ENCODE measurements at regions not wholly inside any gene's neighbourhood (a gene's known extent, or its start where the extent isn't known, plus 50 kb on each side); places are given as distances from the start of the nearest gene placed in this dataset.

DNA sequence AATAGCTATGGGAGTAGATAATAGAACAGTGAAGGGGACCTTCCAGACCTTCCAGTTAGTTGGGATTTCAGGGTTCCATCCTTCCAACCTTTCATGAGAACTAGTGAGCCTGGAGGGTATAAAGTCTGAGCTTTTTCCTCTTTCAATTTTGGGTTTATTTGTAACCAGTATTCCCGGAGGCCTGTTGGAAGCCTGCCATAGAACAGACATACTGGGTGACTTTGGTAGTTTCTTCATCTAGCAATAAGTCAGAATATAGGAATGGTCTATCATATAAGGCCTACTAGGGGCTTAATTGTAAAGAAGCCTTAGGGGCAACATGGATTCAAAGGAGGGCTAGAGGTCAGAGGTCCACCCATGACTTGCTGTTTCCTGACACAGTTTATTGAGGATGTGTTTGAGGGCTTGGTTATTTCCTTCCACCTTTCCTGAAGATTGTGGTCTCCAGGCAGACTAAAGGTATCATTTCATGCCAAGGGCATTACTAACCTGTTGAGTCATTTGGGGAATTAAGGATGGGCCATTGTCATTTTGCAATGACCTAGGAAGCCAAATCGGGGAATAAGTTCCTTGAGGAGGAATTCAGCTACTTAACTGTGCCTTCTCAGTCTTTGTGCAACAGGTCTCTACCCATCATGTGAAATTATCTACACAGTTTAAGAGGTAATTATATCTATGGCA is 410.3 kb downstream of the SLC6A15 start:
- Histone ChIP-seq H3K9ac (ENCODE audit: control insufficient read depth, extremely low read depth, insufficient read depth, low read length) (no peak overlapping the region), H4K20me1 (ENCODE audit: control insufficient read depth, extremely low read depth, insufficient read depth, low read length) (no peaks in the 10 kb centered on the region), H3K9me3 (ENCODE audit: control insufficient read depth, low read depth, low read length) (no peaks in the 10 kb centered on the region), H3K4me1 (ENCODE audit: control insufficient read depth, extremely low read depth, insufficient read depth, low read length) (peaks cover 13% of the 10 kb centered on the region), H3K27ac (ENCODE audit: control insufficient read depth, insufficient read depth, low read length) (peak overlapping the region; percentile 62), H3K36me3 (ENCODE audit: control insufficient read depth in 2 of 2, extremely low read depth in 1 of 2, insufficient read depth in 2 of 2, low read length in 2 of 2) (no peaks in the 10 kb centered on the region), H3K79me2 (ENCODE audit: control insufficient read depth, insufficient read depth, low read length) (no peaks in the 10 kb centered on the region), H3K4me2 (ENCODE audit: control insufficient read depth, extremely low read depth, insufficient read depth, low read depth, low read length) (peak overlapping the region; percentile 50), H2AFZ (ENCODE audit: control insufficient read depth, low read length) (peak overlapping the region; percentile 53), H3K27me3 (ENCODE audit: control insufficient read depth, extremely low read depth, insufficient read depth, low read length) (no peaks in the 10 kb centered on the region), H3K4me3 (ENCODE audit: control insufficient read depth in 2 of 3, extremely low read depth in 1 of 3, insufficient read depth in 2 of 3, low read depth in 1 of 3, low read length in 3 of 3) (no peak overlapping the region), H3K9me1 (ENCODE audit: control insufficient read depth, extremely low read depth, insufficient read depth, low read length) (no peaks in the 10 kb centered on the region)
- TF ChIP-seq EZH2 (IDR thresholded peaks at IDR 0.05; ENCODE audit: low read length) = no peak
- TF ChIP-seq, protein P1, sequence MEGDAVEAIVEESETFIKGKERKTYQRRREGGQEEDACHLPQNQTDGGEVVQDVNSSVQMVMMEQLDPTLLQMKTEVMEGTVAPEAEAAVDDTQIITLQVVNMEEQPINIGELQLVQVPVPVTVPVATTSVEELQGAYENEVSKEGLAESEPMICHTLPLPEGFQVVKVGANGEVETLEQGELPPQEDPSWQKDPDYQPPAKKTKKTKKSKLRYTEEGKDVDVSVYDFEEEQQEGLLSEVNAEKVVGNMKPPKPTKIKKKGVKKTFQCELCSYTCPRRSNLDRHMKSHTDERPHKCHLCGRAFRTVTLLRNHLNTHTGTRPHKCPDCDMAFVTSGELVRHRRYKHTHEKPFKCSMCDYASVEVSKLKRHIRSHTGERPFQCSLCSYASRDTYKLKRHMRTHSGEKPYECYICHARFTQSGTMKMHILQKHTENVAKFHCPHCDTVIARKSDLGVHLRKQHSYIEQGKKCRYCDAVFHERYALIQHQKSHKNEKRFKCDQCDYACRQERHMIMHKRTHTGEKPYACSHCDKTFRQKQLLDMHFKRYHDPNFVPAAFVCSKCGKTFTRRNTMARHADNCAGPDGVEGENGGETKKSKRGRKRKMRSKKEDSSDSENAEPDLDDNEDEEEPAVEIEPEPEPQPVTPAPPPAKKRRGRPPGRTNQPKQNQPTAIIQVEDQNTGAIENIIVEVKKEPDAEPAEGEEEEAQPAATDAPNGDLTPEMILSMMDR (optimal IDR thresholded peaks at IDR 0.05 in 1 of 3, IDR thresholded peaks at IDR 0.05 in 1 of 3, conservative IDR thresholded peaks at IDR 0.05 in 1 of 3; ENCODE audit: extremely low read depth in 1 of 3, insufficient read depth in 2 of 3, low read length in 3 of 3) = no peak
- DNase-seq (ENCODE audit: low read depth, low spot score) = peak; percentile 68
- dilution Hi-C loops (cut with MboI; ENCODE audit: extremely low pct_ligation_motif_present, low sequenced_read_pairs) = no loop called here
- peak; percentile 86 for FAIRE-seq

DNA sequence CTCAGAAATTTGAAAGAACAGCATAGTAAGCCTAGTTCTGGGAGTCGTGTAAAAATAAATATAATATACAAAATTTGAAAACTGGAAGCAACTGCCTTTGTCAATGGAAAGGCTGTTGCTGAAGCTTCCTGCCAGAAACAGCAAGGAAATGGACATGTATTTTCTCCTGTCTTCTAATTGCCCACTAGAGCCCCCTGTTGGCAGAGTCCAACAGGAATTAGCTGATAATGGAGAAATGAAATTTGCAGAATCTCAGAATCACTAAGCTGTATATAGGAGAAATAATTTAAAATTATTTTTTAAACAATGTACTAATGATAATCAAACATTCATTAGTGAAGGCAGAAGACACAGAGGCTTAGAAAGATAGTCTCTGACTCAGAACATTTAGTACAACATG is 414.8 kb downstream of the SLC6A15 start:
- no peaks in the 10 kb centered on the region for H3K27me3 ChIP-seq (ENCODE audit: control insufficient read depth, extremely low read depth, insufficient read depth, low read length)
- no peak for FAIRE-seq
- peaks cover 11% of the 10 kb centered on the region for H3K4me1 ChIP-seq (ENCODE audit: control insufficient read depth, extremely low read depth, insufficient read depth, low read length)
- H3K4me2 ChIP-seq (ENCODE audit: control insufficient read depth, extremely low read depth, insufficient read depth, low read depth, low read length) = no peak overlapping the region
- no peak for TF ChIP-seq EZH2 (IDR thresholded peaks at IDR 0.05; ENCODE audit: low read length)
- TF ChIP-seq, protein P1 (optimal IDR thresholded peaks at IDR 0.05 in 1 of 3, IDR thresholded peaks at IDR 0.05 in 1 of 3, conservative IDR thresholded peaks at IDR 0.05 in 1 of 3; ENCODE audit: extremely low read depth in 1 of 3, insufficient read depth in 2 of 3, low read length in 3 of 3) = peak; percentile 36 to 64 (median 43)
- H3K27ac ChIP-seq (ENCODE audit: control insufficient read depth, insufficient read depth, low read length) = no peak overlapping the region
- H3K79me2 ChIP-seq (ENCODE audit: control insufficient read depth, insufficient read depth, low read length) = no peaks in the 10 kb centered on the region
- no peak overlapping the region for H2AFZ ChIP-seq (ENCODE audit: control insufficient read depth, low read length)
- H3K36me3 ChIP-seq (ENCODE audit: control insufficient read depth in 2 of 2, extremely low read depth in 1 of 2, insufficient read depth in 2 of 2, low read length in 2 of 2) = no peaks in the 10 kb centered on the region
- dilution Hi-C loops (cut with MboI; ENCODE audit: extremely low pct_ligation_motif_present, low sequenced_read_pairs) = no loop called here
- no peaks in the 10 kb centered on the region for H3K9me3 ChIP-seq (ENCODE audit: control insufficient read depth, low read depth, low read length)
- DNase-seq (ENCODE audit: low read depth, low spot score) = no peak
- H3K9ac ChIP-seq (ENCODE audit: control insufficient read depth, extremely low read depth, insufficient read depth, low read length) = no peak overlapping the region
- no peaks in the 10 kb centered on the region for H4K20me1 ChIP-seq (ENCODE audit: control insufficient read depth, extremely low read depth, insufficient read depth, low read length)
- H3K4me3 ChIP-seq (ENCODE audit: control insufficient read depth in 2 of 3, extremely low read depth in 1 of 3, insufficient read depth in 2 of 3, low read depth in 1 of 3, low read length in 3 of 3) = no peak overlapping the region
- no peaks in the 10 kb centered on the region for H3K9me1 ChIP-seq (ENCODE audit: control insufficient read depth, extremely low read depth, insufficient read depth, low read length)

Data from keratinocyte (primary cell).